Mesendoderm (in vitro differentiated cells): ENCODE measurements at regions not wholly inside any gene's neighbourhood (a gene's known extent, or its start where the extent isn't known, plus 50 kb on each side); places are given as distances from the start of the nearest gene placed in this dataset.

Experiments
- DNase-seq: peaks from one replicate; pipeline ENCODE4 v3.0.0; 2013
- H2AK5ac ChIP-seq: 2 replicates; pipeline ENCODE4 v1.6.1; 2013; ENCODE audit warnings: low read length, inconsistent platforms
- H2BK120ac ChIP-seq: 2 replicates; pipeline ENCODE4 v1.6.1; 2013; ENCODE audit warnings: low read depth, mild to moderate bottlenecking, low read length, moderate library complexity, mixed read lengths
- H2BK15ac ChIP-seq: replicated peaks from 2 replicates; pipeline ENCODE4 v1.6.1; 2013; ENCODE audit warnings: low read depth, mild to moderate bottlenecking, moderate library complexity
- H2BK5ac ChIP-seq: 2 replicates; pipeline ENCODE4 v1.6.1; 2013; ENCODE audit warnings: low read length, inconsistent platforms
- H3K18ac ChIP-seq: 2 replicates; pipeline ENCODE4 v1.6.1; 2013; ENCODE audit warnings: mild to moderate bottlenecking, low read length, mixed read lengths
- H3K23ac ChIP-seq: one replicate; pipeline ENCODE4 v1.6.1; 2013; ENCODE audit warnings: low read length
- H3K27ac ChIP-seq: 2 replicates; pipeline ENCODE4 v1.5.1; 2013; ENCODE audit warnings: low read depth, mild to moderate bottlenecking, inconsistent platforms, low read length, moderate library complexity
- H3K27me3 ChIP-seq: 2 replicates; pipeline ENCODE4 v1.6.1; 2013; ENCODE audit warnings: low read length, control low read depth, mild to moderate bottlenecking, inconsistent platforms; ENCODE audit not compliant: insufficient read depth, poor library complexity
- H3K36me3 ChIP-seq: 2 replicates; pipeline ENCODE4 v1.6.1; 2013; ENCODE audit warnings: low read length, inconsistent platforms; ENCODE audit not compliant: control insufficient read depth, insufficient read depth
- H3K4ac ChIP-seq: one replicate; pipeline ENCODE4 v1.6.1; 2013; ENCODE audit warnings: low read depth, mild to moderate bottlenecking, low read length, moderate library complexity
- H3K4me1 ChIP-seq: 2 replicates; pipeline ENCODE4 v1.6.1; 2013; ENCODE audit warnings: low read depth, low read length, inconsistent platforms; ENCODE audit not compliant: control insufficient read depth
- H3K4me2 ChIP-seq: 2 replicates; pipeline ENCODE4 v1.6.1; 2013; ENCODE audit warnings: low read length
- H3K4me3 ChIP-seq: 2 replicates; pipeline ENCODE4 v1.5.1; 2013; ENCODE audit warnings: mild to moderate bottlenecking, low read length
- H3K56ac ChIP-seq: one replicate; pipeline ENCODE4 v1.6.1; 2013; ENCODE audit warnings: low read length
- H3K79me1 ChIP-seq: 2 replicates; pipeline ENCODE4 v1.6.1; 2013; ENCODE audit warnings: low read length, inconsistent platforms
- H3K79me2 ChIP-seq: 2 replicates; pipeline ENCODE4 v1.6.1; 2013; ENCODE audit warnings: mild to moderate bottlenecking, low read length; ENCODE audit not compliant: control insufficient read depth, insufficient read depth
- H3K9ac ChIP-seq: 2 replicates; pipeline ENCODE4 v1.6.1; 2013; ENCODE audit warnings: low read length, inconsistent platforms
- H4K5ac ChIP-seq: one replicate; pipeline ENCODE4 v1.6.1; 2013; ENCODE audit warnings: low read length
- H4K8ac ChIP-seq: one replicate; pipeline ENCODE4 v1.6.1; 2013; ENCODE audit warnings: low read depth, mild to moderate bottlenecking, control low read depth, low read length, moderate library complexity
- WGBS: extraction: QIAGEN DNeasy Blood & Tissue Kit; methylation state at CpG from one replicate; pipeline ENCODE4 v1.1.7; 2013; ENCODE audit warnings: low lambda C conversion rate, missing lambda C conversion rate; ENCODE audit not compliant: insufficient coverage; ENCODE audit errors: extremely low coverage; 5-methylcytosine and 5-hydroxymethylcytosine counted together

DNA sequence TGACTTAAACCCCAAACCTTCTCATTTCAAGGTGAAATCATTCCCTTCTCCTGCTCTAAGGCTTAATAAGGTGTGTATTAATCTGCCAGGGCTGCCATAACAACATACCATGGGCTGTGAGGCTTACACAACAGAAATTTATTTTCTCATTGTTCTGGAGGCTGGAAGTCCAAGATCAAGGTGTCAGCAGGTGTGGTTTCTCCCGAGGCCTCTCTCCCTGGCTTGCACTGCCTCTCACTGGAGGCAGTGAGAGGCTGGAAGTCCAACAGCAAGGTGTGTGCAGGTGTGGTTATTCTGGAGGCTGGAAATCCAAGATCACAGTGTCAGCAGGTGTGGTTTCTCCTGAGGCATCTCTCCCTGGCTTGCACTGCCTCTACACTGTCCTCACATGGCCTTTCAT, 280.3 kb upstream of the TUT7 start:
- H3K56ac ChIP-seq, result no peak overlapping the region
- no peak overlapping the region for H4K8ac ChIP-seq
- H3K9ac ChIP-seq, result no peak overlapping the region
- no peak overlapping the region for H3K23ac ChIP-seq
- no peak overlapping the region for H2AK5ac ChIP-seq
- no peak overlapping the region for H3K4ac ChIP-seq
- no peaks in the 10 kb centered on the region for H3K36me3 ChIP-seq
- H3K79me2 ChIP-seq, result no peaks in the 10 kb centered on the region
- H2BK5ac ChIP-seq, result no peak overlapping the region
- no peaks in the 10 kb centered on the region for H3K27me3 ChIP-seq
- no peak for DNase-seq
- no peak overlapping the region for H2BK120ac ChIP-seq
- no peaks in the 10 kb centered on the region for H3K79me1 ChIP-seq
- H4K5ac ChIP-seq, result no peak overlapping the region
- no peak overlapping the region for H3K4me2 ChIP-seq
- no peak overlapping the region for H3K27ac ChIP-seq
- H2BK15ac ChIP-seq, result no peak overlapping the region
- H3K4me1 ChIP-seq, result no peaks in the 10 kb centered on the region
- no peak overlapping the region for H3K18ac ChIP-seq
- no peak overlapping the region for H3K4me3 ChIP-seq
- WGBS, result no CpG with 5 or more reads among the region's 1 CpG

DNA sequence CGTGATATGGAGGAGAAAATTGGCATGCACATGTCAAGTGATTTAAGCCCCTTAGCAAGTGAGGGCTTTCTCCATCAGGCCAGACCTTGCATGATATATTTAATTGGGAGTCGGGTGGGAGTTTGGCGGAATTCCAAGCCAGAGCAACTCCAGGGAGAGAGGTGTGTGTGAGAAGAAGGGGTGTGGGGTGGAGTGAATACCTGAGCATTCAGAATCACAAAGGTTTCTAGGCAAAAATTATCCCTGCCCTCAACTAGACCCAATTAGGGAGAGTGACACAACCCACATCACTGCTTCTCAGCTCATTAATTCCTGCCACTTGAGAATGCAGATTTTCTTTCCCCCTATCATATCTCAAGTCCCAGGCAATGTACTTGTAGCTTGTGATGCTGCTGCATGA, 279.7 kb upstream of the TUT7 start:
- H2BK15ac ChIP-seq, result no peak overlapping the region
- no CpG with 5 or more reads among the region's 3 CpGs for WGBS
- H3K18ac ChIP-seq, result no peak overlapping the region
- H3K23ac ChIP-seq, result no peak overlapping the region
- no peak overlapping the region for H3K27ac ChIP-seq
- no peaks in the 10 kb centered on the region for H3K36me3 ChIP-seq
- no peak overlapping the region for H4K5ac ChIP-seq
- H3K4me1 ChIP-seq, result no peaks in the 10 kb centered on the region
- H3K27me3 ChIP-seq, result no peaks in the 10 kb centered on the region
- H2BK120ac ChIP-seq, result no peak overlapping the region
- no peak overlapping the region for H4K8ac ChIP-seq
- no peak overlapping the region for H3K9ac ChIP-seq
- H3K4me3 ChIP-seq, result no peak overlapping the region
- H3K79me1 ChIP-seq, result no peaks in the 10 kb centered on the region
- H3K56ac ChIP-seq, result no peak overlapping the region
- H2BK5ac ChIP-seq, result no peak overlapping the region
- no peaks in the 10 kb centered on the region for H3K79me2 ChIP-seq
- H3K4me2 ChIP-seq, result no peak overlapping the region
- DNase-seq, result no peak
- no peak overlapping the region for H2AK5ac ChIP-seq
- H3K4ac ChIP-seq, result no peak overlapping the region

DNA sequence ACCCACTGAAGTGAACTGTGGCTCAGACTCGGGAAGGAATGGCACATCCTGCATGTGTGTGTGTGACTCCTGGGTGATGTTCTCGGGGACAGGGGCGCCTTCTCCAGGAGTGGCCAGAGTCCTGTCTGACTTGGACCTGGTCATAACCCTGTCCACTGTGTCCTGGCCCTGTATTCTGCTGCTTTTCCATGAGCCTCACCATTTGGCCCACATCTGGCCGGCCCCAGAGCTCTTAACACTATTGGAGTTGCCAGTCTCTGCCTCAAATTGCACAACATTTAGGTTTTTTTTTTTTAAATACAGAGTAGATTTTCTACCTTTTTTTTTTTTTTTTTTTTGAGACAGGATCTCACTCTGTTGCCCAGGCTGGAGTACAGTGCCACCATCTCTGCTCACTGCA, 278.3 kb upstream of the TUT7 start:
- no peak overlapping the region for H3K56ac ChIP-seq
- H2BK15ac ChIP-seq, result no peak overlapping the region
- no peak overlapping the region for H3K4ac ChIP-seq
- no peak overlapping the region for H4K8ac ChIP-seq
- no peak overlapping the region for H3K9ac ChIP-seq
- no peak overlapping the region for H3K18ac ChIP-seq
- no peak overlapping the region for H3K23ac ChIP-seq
- H3K4me1 ChIP-seq, result no peaks in the 10 kb centered on the region
- no peak overlapping the region for H3K4me2 ChIP-seq
- no peak overlapping the region for H4K5ac ChIP-seq
- H3K4me3 ChIP-seq, result no peak overlapping the region
- H3K27me3 ChIP-seq, result no peaks in the 10 kb centered on the region
- H2AK5ac ChIP-seq, result no peak overlapping the region
- H2BK5ac ChIP-seq, result no peak overlapping the region
- no peak overlapping the region for H2BK120ac ChIP-seq
- no peak overlapping the region for H3K27ac ChIP-seq
- no peaks in the 10 kb centered on the region for H3K36me3 ChIP-seq
- DNase-seq, result no peak
- no CpG with 5 or more reads among the region's 4 CpGs for WGBS
- no peaks in the 10 kb centered on the region for H3K79me1 ChIP-seq
- H3K79me2 ChIP-seq, result no peaks in the 10 kb centered on the region

DNA sequence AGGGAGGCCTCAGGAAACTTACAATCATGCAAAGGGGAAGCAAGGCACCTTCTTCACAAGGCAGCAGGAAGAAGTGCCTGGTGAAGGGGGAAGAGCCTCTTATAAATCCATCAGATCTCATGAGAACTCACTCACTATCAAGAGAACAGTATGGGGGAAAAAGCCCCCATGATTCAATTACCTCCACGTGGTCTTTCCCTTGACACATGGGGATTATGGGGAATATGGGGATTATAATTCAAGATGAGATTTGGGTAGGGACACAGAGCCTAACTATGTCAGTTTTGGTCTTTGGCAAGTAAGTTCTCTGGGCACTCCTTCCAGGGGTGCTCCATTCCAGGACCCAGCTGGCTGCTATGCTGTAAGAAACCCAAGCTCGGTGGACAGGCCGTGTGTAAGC, 275.3 kb upstream of the TUT7 start:
- Histone ChIP-seq H3K4me2 (no peak overlapping the region), H3K4me3 (no peak overlapping the region), H3K27ac (no peak overlapping the region), H2BK120ac (no peak overlapping the region), H2BK5ac (no peak overlapping the region), H2BK15ac (no peak overlapping the region), H3K18ac (no peak overlapping the region), H3K56ac (no peak overlapping the region), H3K23ac (no peak overlapping the region), H4K5ac (no peak overlapping the region), H3K27me3 (no peaks in the 10 kb centered on the region), H2AK5ac (no peak overlapping the region), H3K79me1 (no peaks in the 10 kb centered on the region), H3K36me3 (no peaks in the 10 kb centered on the region), H3K9ac (no peak overlapping the region), H3K79me2 (no peaks in the 10 kb centered on the region), H4K8ac (no peak overlapping the region), H3K4me1 (no peaks in the 10 kb centered on the region), H3K4ac (no peak overlapping the region)
- WGBS, result no CpG with 5 or more reads among the region's 3 CpGs
- no peak for DNase-seq

DNA sequence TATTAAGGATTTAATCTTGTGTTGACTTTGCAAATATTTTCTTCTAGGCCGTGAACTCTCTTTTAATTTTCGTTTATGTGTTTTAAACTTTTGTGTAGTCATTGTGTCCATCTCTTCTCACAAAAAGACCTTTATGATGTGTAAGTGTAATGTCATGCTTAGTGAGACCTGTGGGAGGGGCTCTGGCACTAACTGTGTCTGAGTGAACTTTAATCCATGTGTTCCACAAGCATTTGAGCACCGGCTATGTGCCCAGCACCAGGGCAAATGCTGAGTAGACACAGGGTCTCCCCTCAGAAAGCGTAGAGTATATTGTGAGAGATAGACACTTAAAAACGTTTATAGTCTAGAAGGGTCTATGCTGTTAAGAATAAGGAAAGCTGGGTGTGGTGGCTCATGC, 272.6 kb upstream of the TUT7 start:
- H3K4me3 ChIP-seq, result no peak overlapping the region
- H3K23ac ChIP-seq, result no peak overlapping the region
- no CpG with 5 or more reads among the region's 5 CpGs for WGBS
- no peak overlapping the region for H2BK5ac ChIP-seq
- H3K36me3 ChIP-seq, result no peaks in the 10 kb centered on the region
- H3K18ac ChIP-seq, result no peak overlapping the region
- H4K5ac ChIP-seq, result no peak overlapping the region
- no peak overlapping the region for H3K4me2 ChIP-seq
- no peak overlapping the region for H3K56ac ChIP-seq
- no peak overlapping the region for H2BK120ac ChIP-seq
- H3K4ac ChIP-seq, result no peak overlapping the region
- H2AK5ac ChIP-seq, result no peak overlapping the region
- H3K79me1 ChIP-seq, result no peaks in the 10 kb centered on the region
- H3K27ac ChIP-seq, result no peak overlapping the region
- no peak overlapping the region for H4K8ac ChIP-seq
- no peaks in the 10 kb centered on the region for H3K4me1 ChIP-seq
- H2BK15ac ChIP-seq, result no peak overlapping the region
- H3K9ac ChIP-seq, result no peak overlapping the region
- DNase-seq, result no peak
- H3K79me2 ChIP-seq, result no peaks in the 10 kb centered on the region
- no peaks in the 10 kb centered on the region for H3K27me3 ChIP-seq

DNA sequence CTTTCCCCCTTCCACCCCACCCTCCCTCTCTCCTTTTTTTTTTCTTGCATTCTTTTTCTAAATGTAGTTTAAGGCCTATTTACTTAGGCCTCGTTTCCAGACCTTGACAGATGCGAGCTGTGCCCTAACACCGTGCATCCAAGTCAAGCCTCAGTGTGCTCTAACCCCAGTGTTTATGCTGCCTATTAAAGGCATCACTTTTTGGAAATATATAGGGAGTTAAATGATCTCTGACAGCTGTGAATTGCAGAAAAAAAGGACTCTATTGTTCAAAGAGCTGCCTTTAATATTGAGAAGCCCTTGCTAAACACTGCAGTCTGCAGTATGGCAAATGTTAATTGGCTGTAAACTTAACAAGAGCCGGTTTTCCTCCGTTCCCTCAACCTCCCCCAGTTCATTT, 270.4 kb upstream of the TUT7 start:
- Histone ChIP-seq H3K4ac (no peak overlapping the region), H3K27ac (no peak overlapping the region), H2BK120ac (no peak overlapping the region), H3K79me2 (no peaks in the 10 kb centered on the region), H4K5ac (no peak overlapping the region), H2BK5ac (no peak overlapping the region), H3K36me3 (no peaks in the 10 kb centered on the region), H2AK5ac (no peak overlapping the region), H3K4me3 (no peak overlapping the region), H4K8ac (no peak overlapping the region), H3K27me3 (no peaks in the 10 kb centered on the region), H3K23ac (no peak overlapping the region), H3K9ac (no peak overlapping the region), H3K4me1 (no peaks in the 10 kb centered on the region), H3K79me1 (no peaks in the 10 kb centered on the region), H2BK15ac (no peak overlapping the region), H3K56ac (no peak overlapping the region), H3K18ac (no peak overlapping the region), H3K4me2 (no peak overlapping the region)
- DNase-seq, result no peak
- no CpG with 5 or more reads among the region's 5 CpGs for WGBS
